ACC112 (cell line): ENCODE measurements at regions not wholly inside any gene's neighbourhood (a gene's known extent, or its start where the extent isn't known, plus 50 kb on each side); places are given as distances from the start of the nearest gene placed in this dataset.

Source experiments
- H2AFZ ChIP-seq: fragments of 200-600 bp; sonication (generic); one replicate; pipeline ENCODE4 v1.6.0; 2017; ENCODE audit warnings: antibody characterized with exemption, low read length; ENCODE audit not compliant: unreplicated experiment
- H3K27ac ChIP-seq: fragments of 200-600 bp; sonication (generic); 2 replicates; pipeline ENCODE4 v1.5.1; 2014; ENCODE audit warnings: low read depth, mild to moderate bottlenecking, antibody characterized with exemption, low read length, moderate library complexity
- H3K27me3 ChIP-seq: fragments of 200-600 bp; sonication (generic); 2 replicates; pipeline ENCODE4 v1.6.1; 2014; ENCODE audit warnings: mild to moderate bottlenecking, antibody characterized with exemption, low read length, moderate library complexity, mixed read lengths; ENCODE audit not compliant: insufficient read depth
- H3K36me3 ChIP-seq: fragments of 200-600 bp; sonication (generic); 2 replicates; pipeline ENCODE4 v1.6.1; 2016; ENCODE audit warnings: mild to moderate bottlenecking, antibody characterized with exemption, low read length, moderate library complexity, mixed read lengths; ENCODE audit not compliant: insufficient read depth
- H3K4me1 ChIP-seq: fragments of 200-600 bp; sonication (generic); one replicate; pipeline ENCODE4 v1.6.1; 2016; ENCODE audit warnings: low read length, mixed read lengths; ENCODE audit not compliant: insufficient read depth, unreplicated experiment, control insufficient read depth
- H3K4me3 ChIP-seq: fragments of 200-600 bp; sonication (generic); 2 replicates; pipeline ENCODE4 v1.5.1; 2014; ENCODE audit warnings: mild to moderate bottlenecking, low read depth, low read length
- H3K79me2 ChIP-seq: fragments of 200-600 bp; sonication (generic); one replicate; pipeline ENCODE4 v1.6.0; 2016; ENCODE audit warnings: low read length; ENCODE audit not compliant: control insufficient read depth, unreplicated experiment, insufficient read depth

DNA sequence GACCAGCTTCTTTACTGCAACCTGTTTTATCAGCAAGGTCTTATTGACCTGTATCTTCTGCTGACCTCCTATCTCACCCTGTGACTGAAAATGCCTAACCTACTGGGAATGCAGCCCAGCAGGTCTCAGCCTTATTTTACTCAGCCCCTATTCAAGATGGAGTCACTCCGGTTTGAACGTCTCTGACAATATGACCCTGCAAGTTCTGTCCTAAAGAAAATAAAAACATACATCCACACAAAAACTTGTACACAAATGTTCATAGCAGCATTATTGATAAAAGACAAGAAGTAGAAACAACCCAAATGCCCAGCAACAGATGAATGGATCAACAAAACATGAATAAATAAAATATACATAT is 59.5 kb upstream of the FAM9C start:
- Histone ChIP-seq H3K27ac (no peak overlapping the region), H3K79me2 (no peaks in the 10 kb centered on the region), H2AFZ (no peak overlapping the region), H3K4me1 (peaks cover 47% of the 10 kb centered on the region), H3K4me3 (no peak overlapping the region), H3K27me3 (no peaks in the 10 kb centered on the region), H3K36me3 (no peaks in the 10 kb centered on the region)

DNA sequence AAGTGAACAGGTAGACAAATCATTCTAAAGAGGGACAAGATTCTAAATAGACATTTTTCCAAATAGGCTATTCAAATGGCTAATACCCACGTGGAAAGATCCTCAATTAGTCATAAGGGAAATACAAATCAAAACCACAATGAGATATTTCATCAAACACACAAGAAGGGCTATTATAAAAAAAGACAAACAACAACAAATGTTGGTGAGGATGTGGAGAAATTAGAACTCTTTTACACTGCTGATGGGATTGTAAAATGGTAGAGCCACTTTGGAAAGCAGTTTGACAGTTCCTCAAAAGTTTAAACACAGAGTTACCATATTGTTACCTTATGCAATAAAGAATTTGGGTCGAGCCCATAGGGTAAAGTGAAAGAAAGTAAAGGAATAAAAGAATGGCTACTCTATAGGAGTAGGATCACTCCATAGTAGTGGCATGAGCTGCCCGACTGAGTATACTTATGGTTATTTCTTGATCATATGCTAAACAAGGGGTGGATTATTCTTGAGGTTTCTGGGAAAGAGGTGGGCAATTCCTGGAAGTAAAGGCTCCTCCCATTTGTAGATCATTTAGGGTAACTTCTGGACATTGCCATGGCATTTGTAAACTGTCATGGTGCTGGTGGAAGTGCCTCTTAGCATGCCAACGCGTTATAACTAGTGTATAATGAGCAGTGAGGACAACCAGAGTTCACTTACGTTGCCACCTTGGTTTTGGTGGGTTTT is 58.9 kb upstream of the FAM9C start:
- no peak overlapping the region for H2AFZ ChIP-seq
- H3K79me2 ChIP-seq, result no peaks in the 10 kb centered on the region
- H3K4me1 ChIP-seq, result peaks cover 49% of the 10 kb centered on the region
- H3K27ac ChIP-seq, result peak overlapping the region; percentile 89; the same call in 1 of the 2 replicates
- H3K36me3 ChIP-seq, result no peaks in the 10 kb centered on the region
- H3K27me3 ChIP-seq, result no peaks in the 10 kb centered on the region
- H3K4me3 ChIP-seq, result no peak overlapping the region

DNA sequence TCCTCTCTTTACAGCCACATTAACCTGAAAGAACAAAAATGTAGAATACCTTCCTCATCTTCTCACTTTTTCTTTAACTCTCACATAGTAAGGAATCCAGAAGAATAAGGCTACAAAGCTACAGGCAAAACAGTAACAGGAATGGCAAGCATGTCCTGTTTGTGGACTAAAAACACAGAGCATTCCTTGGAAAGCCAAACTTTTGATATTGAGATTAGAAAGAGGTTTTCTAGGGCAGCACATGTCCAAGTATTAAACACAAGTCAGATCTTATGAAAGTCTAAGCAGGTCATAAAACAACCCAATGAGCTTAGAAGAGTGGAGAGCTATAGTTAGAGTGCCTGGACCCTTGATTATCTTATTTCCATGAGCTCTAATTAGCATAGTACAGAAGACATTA is 58.2 kb upstream of the FAM9C start:
- Histone ChIP-seq H3K4me3 (peak overlapping the region; percentile 24; the same call in 1 of the 2 replicates), H2AFZ (peak overlapping the region; percentile 47), H3K79me2 (no peaks in the 10 kb centered on the region), H3K27ac (peak overlapping the region; percentile 89), H3K36me3 (no peaks in the 10 kb centered on the region), H3K4me1 (peaks cover 49% of the 10 kb centered on the region), H3K27me3 (no peaks in the 10 kb centered on the region)

DNA sequence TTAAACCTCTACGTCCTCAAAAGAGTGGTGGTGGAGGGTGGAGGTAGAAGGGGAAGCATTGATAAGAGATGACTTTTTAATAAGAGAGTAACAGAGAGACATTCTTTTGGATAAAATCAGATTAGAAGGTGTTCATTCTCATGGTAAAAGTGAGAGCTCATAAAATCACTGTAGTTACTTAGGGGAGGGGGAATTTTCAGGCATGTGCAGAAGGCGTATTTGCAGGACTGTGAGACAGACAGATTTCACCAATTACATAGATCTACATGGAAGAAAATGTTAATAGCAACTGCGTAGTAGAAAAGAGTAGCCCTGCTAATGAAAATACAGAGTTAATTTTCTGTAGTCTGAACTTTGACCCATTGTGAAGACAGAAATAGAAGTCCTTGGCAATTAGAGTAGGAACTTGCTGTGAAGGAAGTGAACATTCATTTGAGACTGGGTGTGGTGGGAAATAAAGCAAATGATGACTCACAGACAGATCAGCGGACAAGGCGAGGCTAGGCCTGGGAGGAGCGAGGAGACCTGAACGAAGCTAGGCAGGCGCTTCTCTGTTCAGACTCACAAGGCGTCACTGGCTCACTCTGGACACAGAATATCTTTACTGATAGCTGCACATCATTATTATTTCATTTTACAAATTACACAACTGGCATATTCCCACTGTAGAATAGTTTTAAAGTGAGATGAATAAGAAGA is 57.2 kb upstream of the FAM9C start:
- Histone ChIP-seq H2AFZ (peak overlapping the region; percentile 38), H3K4me3 (peak overlapping the region; percentile 37; the same call in 1 of the 2 replicates), H3K27ac (peak overlapping the region; percentile 89), H3K79me2 (no peaks in the 10 kb centered on the region), H3K4me1 (peaks cover 49% of the 10 kb centered on the region), H3K36me3 (no peaks in the 10 kb centered on the region), H3K27me3 (no peaks in the 10 kb centered on the region)

DNA sequence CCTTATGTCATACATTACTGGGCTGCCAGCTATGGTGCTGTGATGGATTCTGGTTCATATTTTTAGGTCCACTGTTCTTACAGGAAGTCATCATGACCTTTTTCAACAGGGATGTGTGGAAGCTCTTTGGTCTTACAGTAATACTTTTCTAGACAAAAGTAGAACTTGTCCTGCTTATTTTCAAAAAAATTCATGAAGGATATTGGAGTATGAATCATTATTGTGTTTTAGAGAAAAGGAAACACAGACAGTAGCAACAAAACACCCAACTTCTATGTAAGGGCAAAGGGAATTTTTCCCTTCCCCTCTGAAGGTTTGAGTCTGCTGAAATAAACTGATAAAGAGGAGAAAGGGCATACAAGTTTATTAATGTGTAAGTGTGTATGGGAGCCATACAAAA is 54.7 kb upstream of the FAM9C start:
- Histone ChIP-seq H3K4me3 (no peak overlapping the region), H3K4me1 (peaks cover 53% of the 10 kb centered on the region), H3K36me3 (no peaks in the 10 kb centered on the region), H3K79me2 (no peaks in the 10 kb centered on the region), H2AFZ (peak overlapping the region; percentile 74), H3K27ac (peak overlapping the region; percentile 86), H3K27me3 (no peaks in the 10 kb centered on the region)

DNA sequence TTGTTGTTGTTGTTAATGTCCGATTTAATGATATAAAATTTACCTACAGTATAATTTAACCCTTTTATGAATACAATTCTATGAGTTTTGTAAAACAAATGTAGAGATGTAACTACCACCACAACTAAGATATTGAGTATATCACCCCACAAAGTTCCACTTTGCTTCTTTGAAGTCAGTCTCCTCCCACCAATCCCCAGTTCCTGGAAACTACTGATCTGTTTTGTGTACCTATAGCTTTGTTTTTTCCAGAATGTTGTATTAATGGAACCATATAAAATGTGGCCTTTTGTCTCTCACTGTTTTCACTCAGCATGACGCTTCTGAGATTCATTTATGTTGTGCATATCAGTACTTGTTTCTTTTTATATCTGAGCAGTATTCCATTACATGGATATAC is 52.3 kb upstream of the FAM9C start:
- H3K79me2 ChIP-seq, result no peaks in the 10 kb centered on the region
- no peaks in the 10 kb centered on the region for H3K27me3 ChIP-seq
- no peak overlapping the region for H2AFZ ChIP-seq
- no peak overlapping the region for H3K4me3 ChIP-seq
- peaks cover 35% of the 10 kb centered on the region for H3K4me1 ChIP-seq
- H3K36me3 ChIP-seq, result no peaks in the 10 kb centered on the region
- H3K27ac ChIP-seq, result no peak overlapping the region

DNA sequence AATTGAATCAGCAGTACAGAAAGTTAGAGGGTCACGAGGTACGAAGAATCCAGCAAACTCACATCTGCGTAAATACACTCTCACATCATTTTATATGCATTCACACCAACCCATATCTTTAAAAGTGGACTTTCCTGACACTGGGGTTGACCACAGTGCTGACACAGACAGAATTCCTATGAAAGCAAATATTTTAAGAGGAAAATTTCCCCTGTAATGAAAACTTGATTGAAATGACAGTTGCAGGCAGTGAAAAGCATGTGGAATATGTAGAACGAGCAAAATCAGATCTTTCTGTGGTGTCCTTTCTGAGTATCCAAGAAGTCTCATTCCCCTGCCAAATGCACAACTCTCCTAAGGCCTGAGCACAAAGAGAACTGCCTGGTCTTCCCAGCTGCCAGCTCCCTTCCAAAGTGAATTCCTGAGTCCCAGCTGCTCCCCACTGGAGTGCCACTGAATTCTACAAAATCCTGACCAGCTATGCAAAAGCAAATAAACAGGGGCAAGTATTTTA is 50.5 kb upstream of the FAM9C start:
- no peaks in the 10 kb centered on the region for H3K36me3 ChIP-seq
- H2AFZ ChIP-seq, result peak overlapping the region; percentile 50
- H3K27ac ChIP-seq, result no peak overlapping the region
- H3K4me1 ChIP-seq, result peaks cover 18% of the 10 kb centered on the region
- H3K4me3 ChIP-seq, result no peak overlapping the region
- H3K79me2 ChIP-seq, result no peaks in the 10 kb centered on the region
- H3K27me3 ChIP-seq, result no peaks in the 10 kb centered on the region

DNA sequence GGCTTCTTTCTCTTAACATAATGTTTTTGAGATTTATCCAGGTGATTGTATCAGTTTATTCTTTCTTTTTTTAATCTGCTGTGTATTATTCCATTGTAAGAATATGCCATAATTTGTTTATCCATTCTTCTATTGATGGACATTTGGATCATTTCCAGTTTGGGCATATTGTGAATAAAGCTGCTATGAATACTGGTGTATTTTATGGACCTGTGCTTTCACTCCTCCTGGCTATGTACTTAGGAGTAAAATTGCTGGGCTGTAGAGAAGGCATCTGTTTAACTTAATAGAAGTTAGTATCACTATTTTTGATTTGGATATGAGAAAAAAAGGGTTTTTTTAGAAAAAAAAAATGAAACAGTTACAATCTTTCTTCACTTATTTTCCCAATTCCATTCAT is 50.0 kb upstream of the FAM9C start:
- Histone ChIP-seq H3K4me1 (peaks cover 13% of the 10 kb centered on the region), H3K4me3 (no peak overlapping the region), H2AFZ (no peak overlapping the region), H3K27ac (no peak overlapping the region), H3K79me2 (no peaks in the 10 kb centered on the region), H3K36me3 (no peaks in the 10 kb centered on the region), H3K27me3 (no peaks in the 10 kb centered on the region)
